Chondrocyte (in vitro differentiated cells): ENCODE measurements at regions not wholly inside any gene's neighbourhood (a gene's known extent, or its start where the extent isn't known, plus 50 kb on each side); places are given as distances from the start of the nearest gene placed in this dataset.

Experiments
- DNase-seq: peaks from one replicate; pipeline ENCODE4 v3.0.0; 2021; ENCODE audit warnings: mixed read lengths, low spot score
- H3K27ac Mint-ChIP-seq: one replicate; pipeline ENCODE4 v1.8.0; 2021; ENCODE audit warnings: mild to moderate bottlenecking, moderate library complexity, mixed read lengths; ENCODE audit not compliant: unreplicated experiment
- H3K27me3 Mint-ChIP-seq: 2 replicates; pipeline ENCODE4 v1.8.0; 2021; ENCODE audit warnings: low read depth, mixed read lengths
- H3K36me3 Mint-ChIP-seq: 2 replicates; pipeline ENCODE4 v1.8.0; 2021; ENCODE audit warnings: low read depth, mixed read lengths
- H3K4me1 Mint-ChIP-seq: 2 replicates; pipeline ENCODE4 v1.8.0; 2021; ENCODE audit warnings: low read depth, mild to moderate bottlenecking, mixed read lengths
- H3K4me3 Mint-ChIP-seq: one replicate; pipeline ENCODE4 v1.8.0; 2021; ENCODE audit warnings: mild to moderate bottlenecking, moderate library complexity, mixed read lengths; ENCODE audit not compliant: unreplicated experiment
- H3K9me3 Mint-ChIP-seq: 2 replicates; pipeline ENCODE4 v1.8.0; 2021; ENCODE audit warnings: low read depth, mixed read lengths
- TF ChIP-seq, protein P1 (sequence below): fragments of 200-600 bp; sonication (generic); IDR thresholded peaks from 2 replicates; pipeline ENCODE4 v1.5.0; 2021; ENCODE audit warnings: antibody characterized with exemption, mild to moderate bottlenecking, moderate library complexity

DNA sequence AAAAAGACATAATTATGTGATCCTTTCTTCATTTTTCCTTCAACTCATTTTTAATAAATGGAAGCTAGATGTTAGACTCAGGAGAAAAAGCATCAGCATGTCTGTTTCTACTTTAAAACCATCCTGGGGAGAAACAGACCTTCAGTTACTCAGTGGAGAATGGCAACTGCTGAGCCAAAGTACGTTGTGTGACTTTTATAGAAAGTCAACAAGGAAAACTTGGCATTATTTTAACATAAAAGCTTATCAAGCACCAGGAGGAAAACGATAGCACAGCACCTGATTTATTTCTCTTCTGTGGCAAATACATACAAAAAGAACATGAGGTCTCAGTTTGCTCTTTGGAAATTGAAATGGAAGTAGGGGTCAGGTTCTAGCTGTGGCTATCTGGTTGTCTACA lies 115.3 kb upstream of the RIPOR2 start:
- Mint-ChIP-seq H3K9me3 (no peaks in the 10 kb centered on the region), H3K36me3 (peaks cover 2% of the 10 kb centered on the region), H3K4me3 (no peak overlapping the region), H3K27ac (no peak overlapping the region), H3K4me1 (peaks cover 21% of the 10 kb centered on the region), H3K27me3 (no peaks in the 10 kb centered on the region)
- no peak for DNase-seq
- TF ChIP-seq, protein P1, sequence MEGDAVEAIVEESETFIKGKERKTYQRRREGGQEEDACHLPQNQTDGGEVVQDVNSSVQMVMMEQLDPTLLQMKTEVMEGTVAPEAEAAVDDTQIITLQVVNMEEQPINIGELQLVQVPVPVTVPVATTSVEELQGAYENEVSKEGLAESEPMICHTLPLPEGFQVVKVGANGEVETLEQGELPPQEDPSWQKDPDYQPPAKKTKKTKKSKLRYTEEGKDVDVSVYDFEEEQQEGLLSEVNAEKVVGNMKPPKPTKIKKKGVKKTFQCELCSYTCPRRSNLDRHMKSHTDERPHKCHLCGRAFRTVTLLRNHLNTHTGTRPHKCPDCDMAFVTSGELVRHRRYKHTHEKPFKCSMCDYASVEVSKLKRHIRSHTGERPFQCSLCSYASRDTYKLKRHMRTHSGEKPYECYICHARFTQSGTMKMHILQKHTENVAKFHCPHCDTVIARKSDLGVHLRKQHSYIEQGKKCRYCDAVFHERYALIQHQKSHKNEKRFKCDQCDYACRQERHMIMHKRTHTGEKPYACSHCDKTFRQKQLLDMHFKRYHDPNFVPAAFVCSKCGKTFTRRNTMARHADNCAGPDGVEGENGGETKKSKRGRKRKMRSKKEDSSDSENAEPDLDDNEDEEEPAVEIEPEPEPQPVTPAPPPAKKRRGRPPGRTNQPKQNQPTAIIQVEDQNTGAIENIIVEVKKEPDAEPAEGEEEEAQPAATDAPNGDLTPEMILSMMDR: no peak

DNA sequence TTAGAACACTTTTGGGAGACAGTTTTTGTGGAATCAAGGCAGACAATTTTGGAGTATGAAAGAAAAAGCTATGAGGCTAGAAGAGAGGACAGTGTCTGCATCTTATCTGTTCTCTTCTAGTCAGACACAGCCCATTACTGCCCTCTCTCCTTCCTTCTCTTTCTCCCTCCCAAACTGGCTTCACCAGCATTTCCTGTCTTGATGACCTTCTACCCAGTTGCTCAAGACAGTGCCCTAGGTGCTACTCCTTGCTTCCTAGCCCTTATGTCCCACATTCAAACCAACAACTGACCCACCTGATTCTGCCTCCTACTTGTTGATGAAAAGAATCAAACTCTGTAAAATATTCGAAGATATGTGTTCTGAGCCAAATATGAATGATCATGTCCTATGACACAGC lies 116.4 kb upstream of the RIPOR2 start:
- peaks cover 2% of the 10 kb centered on the region for H3K36me3 Mint-ChIP-seq
- no peak overlapping the region for H3K27ac Mint-ChIP-seq
- DNase-seq: no peak
- H3K4me3 Mint-ChIP-seq: no peak overlapping the region
- peaks cover 21% of the 10 kb centered on the region for H3K4me1 Mint-ChIP-seq
- H3K9me3 Mint-ChIP-seq: no peaks in the 10 kb centered on the region
- TF ChIP-seq, protein P1: no peak
- no peaks in the 10 kb centered on the region for H3K27me3 Mint-ChIP-seq

DNA sequence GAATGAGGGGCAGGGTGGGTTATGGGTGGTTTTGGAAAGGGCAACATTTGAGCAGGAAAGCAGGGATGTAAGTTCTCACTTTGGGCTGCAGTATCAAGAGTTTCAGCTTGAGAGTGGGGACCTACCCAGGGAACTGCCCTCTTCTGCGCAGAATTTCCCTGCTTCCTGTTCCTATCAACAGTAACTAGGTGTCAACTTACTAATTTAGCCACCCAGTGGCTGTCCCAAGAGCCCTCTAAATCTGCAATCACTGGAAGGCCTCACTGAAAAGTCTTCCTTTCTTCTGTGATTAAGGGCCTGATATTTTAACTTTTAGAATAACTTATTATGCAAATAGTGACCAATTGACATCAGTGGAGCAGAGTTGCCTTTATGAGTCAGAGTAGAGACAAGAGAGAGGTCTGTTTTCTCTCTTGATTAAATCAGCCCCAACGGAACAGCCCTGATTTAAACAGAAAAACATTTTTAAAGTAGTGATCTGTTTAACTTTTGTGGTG lies 118.2 kb upstream of the RIPOR2 start:
- Mint-ChIP-seq H3K27me3 (no peaks in the 10 kb centered on the region), H3K36me3 (peaks cover 2% of the 10 kb centered on the region), H3K4me1 (peaks cover 21% of the 10 kb centered on the region), H3K4me3 (no peak overlapping the region), H3K27ac (peak overlapping the region; percentile 91), H3K9me3 (no peaks in the 10 kb centered on the region)
- no peak for DNase-seq
- TF ChIP-seq, protein P1: peak; percentile 56

DNA sequence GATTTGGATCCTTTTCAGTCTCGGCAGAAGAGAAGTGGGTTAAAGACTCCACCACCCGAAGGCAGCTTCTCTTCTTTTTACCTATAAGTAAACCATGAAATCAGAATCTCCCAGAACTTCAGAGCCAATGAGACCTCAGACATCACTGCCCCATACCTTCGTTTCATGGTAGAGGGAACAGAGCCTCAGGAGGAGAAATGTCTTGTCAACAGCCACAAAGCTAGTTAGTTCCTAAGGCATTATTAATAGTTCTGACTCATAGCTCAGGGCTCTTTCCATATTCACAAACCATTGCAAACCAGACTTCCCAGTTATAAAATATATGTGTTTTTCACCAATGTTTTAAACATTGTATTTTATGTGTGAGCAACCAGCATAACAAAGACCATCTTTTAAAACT lies 118.7 kb upstream of the RIPOR2 start:
- no peaks in the 10 kb centered on the region for H3K9me3 Mint-ChIP-seq
- peaks cover 2% of the 10 kb centered on the region for H3K36me3 Mint-ChIP-seq
- peaks cover 21% of the 10 kb centered on the region for H3K4me1 Mint-ChIP-seq
- H3K27ac Mint-ChIP-seq: peak overlapping the region; percentile 91
- H3K4me3 Mint-ChIP-seq: no peak overlapping the region
- no peak for DNase-seq
- TF ChIP-seq, protein P1: no peak
- H3K27me3 Mint-ChIP-seq: no peaks in the 10 kb centered on the region

DNA sequence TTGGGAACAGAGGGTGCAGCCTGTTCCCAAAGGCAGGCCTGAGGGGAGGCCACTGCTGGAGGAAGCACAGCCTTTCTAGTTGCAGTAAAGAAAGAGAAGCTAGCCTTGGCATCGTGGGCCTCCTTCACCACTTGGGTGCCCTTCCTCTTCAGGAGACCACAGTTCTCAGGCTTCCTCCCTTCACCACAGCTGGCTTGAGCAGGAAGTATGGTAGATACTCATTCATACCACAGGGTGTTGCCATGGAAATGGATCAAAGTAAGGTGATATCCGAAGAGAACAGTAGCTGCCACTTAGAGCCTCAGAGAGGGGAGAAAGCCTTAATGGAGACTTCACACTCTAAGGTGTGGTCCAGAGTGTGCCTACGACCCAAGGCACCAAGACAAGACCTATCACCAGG lies 120.4 kb upstream of the RIPOR2 start:
- peaks cover 2% of the 10 kb centered on the region for H3K36me3 Mint-ChIP-seq
- no peaks in the 10 kb centered on the region for H3K27me3 Mint-ChIP-seq
- no peaks in the 10 kb centered on the region for H3K9me3 Mint-ChIP-seq

More for the DNA sequence above, 120.4 kb upstream of the RIPOR2 start:
- Mint-ChIP-seq H3K4me3 (no peak overlapping the region), H3K4me1 (peaks cover 19% of the 10 kb centered on the region), H3K27ac (no peak overlapping the region)
- DNase-seq: no peak
- TF ChIP-seq, protein P1: no peak
